GM19043 (cell line): ENCODE measurements at regions not wholly inside any gene's neighbourhood (a gene's known extent, or its start where the extent isn't known, plus 50 kb on each side); places are given as distances from the start of the nearest gene placed in this dataset.
"Not testable (repeated sequence)": the region's sequence is repeated elsewhere in the genome, so short reads cannot be mapped to it uniquely, and the experiment has no call there.

Source experiments
- ATAC-seq: cut with Tn5 transposase; IDR thresholded peaks from one replicate; pipeline ENCODE4 v1.9.1; 2021; ENCODE audit warnings: low read depth; ENCODE audit not compliant: unreplicated experiment

- ATAC-seq, result no peak
Measured at GRCh38 chr12:13523536-13524307, 327.2 kb downstream of the EMP1 start.

GRCh38 chr12:13518034-13518433, 321.5 kb downstream of the EMP1 start:
- not testable (repeated sequence) for ATAC-seq

- ATAC-seq, result no peak
Measured at GRCh38 chr12:13509740-13510139, 313.2 kb downstream of the EMP1 start.

- no peak for ATAC-seq
Measured at GRCh38 chr12:13505636-13506035, 309.1 kb downstream of the EMP1 start.

GRCh38 chr12:13505224-13505623, 308.7 kb downstream of the EMP1 start:
- no peak for ATAC-seq

GRCh38 chr12:13504736-13505135, 308.2 kb downstream of the EMP1 start:
- ATAC-seq, result no peak

GRCh38 chr12:13504074-13504473, 307.5 kb downstream of the EMP1 start:
- ATAC-seq, result no peak

GRCh38 chr12:13503094-13503835, 306.7 kb downstream of the EMP1 start:
- ATAC-seq, result no peak

GRCh38 chr12:13499008-13499407, 302.5 kb downstream of the EMP1 start:
- ATAC-seq, result no peak

- ATAC-seq, result no peak
Measured at GRCh38 chr12:13496111-13496510, 299.6 kb downstream of the EMP1 start.

- no peak for ATAC-seq
Measured at GRCh38 chr12:13489246-13489645, 292.7 kb downstream of the EMP1 start.

GRCh38 chr12:13487326-13487725, 290.8 kb downstream of the EMP1 start:
- no peak for ATAC-seq

- ATAC-seq, result no peak
Measured at GRCh38 chr12:13486794-13487193, 290.3 kb downstream of the EMP1 start.

- no peak for ATAC-seq
Measured at GRCh38 chr12:13478650-13479181, 282.2 kb downstream of the EMP1 start.

- ATAC-seq, result no peak
Measured at GRCh38 chr12:13474381-13474780, 277.9 kb downstream of the EMP1 start.

GRCh38 chr12:13472690-13473089, 276.2 kb downstream of the EMP1 start:
- ATAC-seq, result peak; percentile 99

GRCh38 chr12:13471471-13471870, 274.9 kb downstream of the EMP1 start:
- ATAC-seq, result no peak

GRCh38 chr12:13465635-13466034, 269.1 kb downstream of the EMP1 start:
- ATAC-seq, result no peak

GRCh38 chr12:13463189-13463588, 266.7 kb downstream of the EMP1 start:
- ATAC-seq, result no peak

GRCh38 chr12:13462450-13462849, 265.9 kb downstream of the EMP1 start:
- no peak for ATAC-seq

- ATAC-seq, result no peak
Measured at GRCh38 chr12:13455778-13456144, 259.2 kb downstream of the EMP1 start.
